ENCODE measurements at regions not wholly inside any gene's neighbourhood (a gene's known extent, or its start where the extent isn't known, plus 50 kb on each side); places are given as distances from the start of the nearest gene placed in this dataset.

DNA sequence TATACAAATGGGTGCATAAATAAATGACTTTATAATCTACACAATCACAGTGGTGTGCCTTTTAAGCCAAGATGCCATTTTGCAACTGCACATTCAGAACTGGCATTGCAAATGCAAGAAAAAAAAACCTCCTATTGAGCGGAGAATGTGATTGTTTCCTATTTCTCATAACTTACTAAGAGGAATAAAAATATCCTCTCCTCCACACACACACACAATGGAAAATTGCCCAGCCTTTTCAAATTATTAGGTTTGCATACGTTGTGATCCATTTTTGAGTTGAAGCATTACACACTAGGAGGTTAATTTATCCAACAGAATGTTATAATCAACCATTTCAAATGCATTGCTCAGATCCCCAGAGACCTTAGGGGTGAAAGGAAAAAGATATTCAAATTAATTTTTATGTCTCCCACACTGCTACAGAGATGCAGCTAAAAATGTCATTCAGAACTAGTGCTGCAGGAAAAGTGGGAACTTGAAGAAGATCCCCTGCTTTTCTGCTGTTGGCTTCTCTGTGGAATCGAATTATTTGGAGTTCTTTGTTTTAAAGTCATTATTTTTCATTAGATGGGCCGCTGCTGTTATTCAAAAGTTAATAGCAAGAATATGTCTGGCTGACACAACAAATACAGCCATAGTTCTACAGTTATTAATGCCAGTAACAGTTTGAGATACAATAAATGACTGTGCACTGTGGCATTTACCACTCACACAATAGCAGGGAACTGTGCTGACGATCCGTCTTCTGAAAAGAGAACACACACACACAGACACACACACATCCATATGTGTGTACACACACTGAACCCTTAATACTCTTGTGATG, 299.9 kb upstream of the ANO5 start:
- DNase-seq: no peak
- Histone ChIP-seq H3K27ac (ENCODE audit: insufficient read depth in 1 of 2, low read depth in 1 of 2, low read length in 2 of 2, poor library complexity in 1 of 2, severe bottlenecking in 2 of 2) (no peak overlapping the region), H3K36me3 (ENCODE audit: control insufficient read depth in 4 of 4, insufficient read depth in 4 of 4, low read length in 3 of 4) (no peaks in the 10 kb centered on the region), H3K27me3 (replicated peaks in 2 of 5; ENCODE audit: control insufficient read depth in 4 of 5, insufficient read depth in 5 of 5, low read length in 4 of 5) (no peaks in the 10 kb centered on the region), H3K9me3 (ENCODE audit: control extremely low read depth in 1 of 5, control insufficient read depth in 4 of 5, insufficient read depth in 2 of 5, low read depth in 1 of 5, low read length in 4 of 5) (no peaks in the 10 kb centered on the region), H3K4me1 (ENCODE audit: control extremely low read depth in 1 of 4, control insufficient read depth in 4 of 4, insufficient read depth in 4 of 4, low read length in 3 of 4) (peaks cover 0 to 5% (median 0%) of the 10 kb centered on the region in 4 experiments), H3K4me3 (ENCODE audit: control insufficient read depth in 1 of 7, extremely low read depth in 1 of 7, insufficient read depth in 4 of 7, low read depth in 2 of 7, low read length in 6 of 7) (no peak overlapping the region)
- 80% methylated on average over 1 of the region's 6 CpGs for WGBS (ENCODE audit: insufficient coverage)
- CTCF ChIA-PET: no interaction called here
- POLR2A ChIA-PET: no interaction called here

DNA sequence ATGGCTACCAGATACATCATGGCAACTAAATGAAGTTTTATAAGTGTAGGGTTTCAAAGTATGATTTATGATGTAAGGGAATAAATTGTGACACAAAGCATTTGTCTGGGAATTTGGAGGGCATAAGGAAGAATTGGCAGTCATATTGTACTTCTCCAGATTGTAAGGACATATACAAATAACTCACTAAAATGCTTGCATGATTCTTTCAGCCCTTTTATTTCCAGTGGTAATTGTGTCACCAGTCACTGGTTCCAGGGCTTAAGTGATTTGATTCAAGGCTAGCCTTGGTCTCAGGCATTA, 299.4 kb upstream of the ANO5 start:
- Histone ChIP-seq H3K9me3 (ENCODE audit: control extremely low read depth in 1 of 5, control insufficient read depth in 4 of 5, insufficient read depth in 2 of 5, low read depth in 1 of 5, low read length in 4 of 5) (no peaks in the 10 kb centered on the region), H3K4me1 (ENCODE audit: control extremely low read depth in 1 of 4, control insufficient read depth in 4 of 4, insufficient read depth in 4 of 4, low read length in 3 of 4) (peaks cover 0 to 5% (median 0%) of the 10 kb centered on the region in 4 experiments), H3K27ac (ENCODE audit: insufficient read depth in 1 of 2, low read depth in 1 of 2, low read length in 2 of 2, poor library complexity in 1 of 2, severe bottlenecking in 2 of 2) (no peak overlapping the region), H3K4me3 (ENCODE audit: control insufficient read depth in 1 of 7, extremely low read depth in 1 of 7, insufficient read depth in 4 of 7, low read depth in 2 of 7, low read length in 6 of 7) (no peak overlapping the region), H3K27me3 (replicated peaks in 2 of 5; ENCODE audit: control insufficient read depth in 4 of 5, insufficient read depth in 5 of 5, low read length in 4 of 5) (no peaks in the 10 kb centered on the region), H3K36me3 (ENCODE audit: control insufficient read depth in 4 of 4, insufficient read depth in 4 of 4, low read length in 3 of 4) (no peaks in the 10 kb centered on the region)
- ChIA-PET CTCF (no interaction called here), POLR2A (no interaction called here)
- DNase-seq: no peak

DNA sequence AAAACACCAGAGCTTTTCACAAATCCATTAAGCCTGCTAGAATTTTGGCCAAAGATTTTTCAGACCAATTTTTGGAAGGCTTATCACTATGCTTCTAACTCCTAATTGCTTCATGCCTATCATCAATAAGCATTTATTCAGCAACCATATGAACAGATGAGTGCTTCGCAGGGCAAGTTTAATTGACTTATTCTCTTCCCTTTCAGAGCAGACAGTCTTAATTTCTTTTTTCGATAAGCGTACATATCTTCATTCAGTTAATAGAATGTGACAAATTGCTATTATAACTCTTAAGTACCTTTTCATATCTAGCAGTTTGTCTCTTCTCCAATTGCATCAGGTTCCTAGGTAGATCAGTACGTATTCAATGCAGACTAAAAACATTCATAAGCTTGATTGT, 298.4 kb upstream of the ANO5 start:
- Histone ChIP-seq H3K9me3 (ENCODE audit: control extremely low read depth in 1 of 5, control insufficient read depth in 4 of 5, insufficient read depth in 2 of 5, low read depth in 1 of 5, low read length in 4 of 5) (no peaks in the 10 kb centered on the region), H3K36me3 (ENCODE audit: control insufficient read depth in 4 of 4, insufficient read depth in 4 of 4, low read length in 3 of 4) (no peaks in the 10 kb centered on the region), H3K27ac (ENCODE audit: insufficient read depth in 1 of 2, low read depth in 1 of 2, low read length in 2 of 2, poor library complexity in 1 of 2, severe bottlenecking in 2 of 2) (no peak overlapping the region), H3K4me1 (ENCODE audit: control extremely low read depth in 1 of 4, control insufficient read depth in 4 of 4, insufficient read depth in 4 of 4, low read length in 3 of 4) (peaks cover 0 to 5% (median 0%) of the 10 kb centered on the region in 4 experiments), H3K27me3 (replicated peaks in 2 of 5; ENCODE audit: control insufficient read depth in 4 of 5, insufficient read depth in 5 of 5, low read length in 4 of 5) (no peaks in the 10 kb centered on the region), H3K4me3 (ENCODE audit: control insufficient read depth in 1 of 7, extremely low read depth in 1 of 7, insufficient read depth in 4 of 7, low read depth in 2 of 7, low read length in 6 of 7) (no peak overlapping the region)
- DNase-seq: no peak
- ChIA-PET POLR2A (no interaction called here), CTCF (no interaction called here)
- WGBS (ENCODE audit: insufficient coverage): 94% methylated on average over 4 of the region's 4 CpGs

DNA sequence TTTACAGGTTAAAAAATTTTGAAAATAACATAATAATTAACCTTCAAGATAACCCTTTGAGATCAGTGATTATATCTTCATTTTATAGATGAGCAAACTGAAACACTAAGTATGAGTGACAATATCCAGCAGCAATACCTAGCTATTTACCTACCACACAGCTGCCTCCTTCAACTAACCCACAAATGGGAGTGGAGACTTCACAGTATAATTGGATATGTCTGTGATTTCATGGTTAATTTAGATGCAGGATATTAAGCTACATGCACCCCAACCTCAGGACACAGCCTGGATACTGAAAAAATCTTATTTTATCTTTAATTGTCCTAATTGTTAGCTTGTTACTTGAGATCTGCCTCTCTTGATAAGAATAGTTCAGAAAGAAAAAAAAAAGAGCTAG, 297.2 kb upstream of the ANO5 start:
- POLR2A ChIA-PET: no interaction called here
- Histone ChIP-seq H3K4me3 (ENCODE audit: control insufficient read depth in 1 of 7, extremely low read depth in 1 of 7, insufficient read depth in 4 of 7, low read depth in 2 of 7, low read length in 6 of 7) (no peak overlapping the region), H3K9me3 (ENCODE audit: control extremely low read depth in 1 of 5, control insufficient read depth in 4 of 5, insufficient read depth in 2 of 5, low read depth in 1 of 5, low read length in 4 of 5) (no peaks in the 10 kb centered on the region), H3K4me1 (ENCODE audit: control extremely low read depth in 1 of 4, control insufficient read depth in 4 of 4, insufficient read depth in 4 of 4, low read length in 3 of 4) (peaks cover 0 to 5% (median 0%) of the 10 kb centered on the region in 4 experiments), H3K36me3 (ENCODE audit: control insufficient read depth in 4 of 4, insufficient read depth in 4 of 4, low read length in 3 of 4) (no peaks in the 10 kb centered on the region), H3K27me3 (replicated peaks in 2 of 5; ENCODE audit: control insufficient read depth in 4 of 5, insufficient read depth in 5 of 5, low read length in 4 of 5) (no peaks in the 10 kb centered on the region), H3K27ac (ENCODE audit: insufficient read depth in 1 of 2, low read depth in 1 of 2, low read length in 2 of 2, poor library complexity in 1 of 2, severe bottlenecking in 2 of 2) (no peak overlapping the region)
- CTCF ChIA-PET: interaction anchor here (1.6 kb wide), 1 partner anchor 19 kb away, joined by 3 read pairs; no protein-coding TSS in a partner anchor
- no peak for DNase-seq

DNA sequence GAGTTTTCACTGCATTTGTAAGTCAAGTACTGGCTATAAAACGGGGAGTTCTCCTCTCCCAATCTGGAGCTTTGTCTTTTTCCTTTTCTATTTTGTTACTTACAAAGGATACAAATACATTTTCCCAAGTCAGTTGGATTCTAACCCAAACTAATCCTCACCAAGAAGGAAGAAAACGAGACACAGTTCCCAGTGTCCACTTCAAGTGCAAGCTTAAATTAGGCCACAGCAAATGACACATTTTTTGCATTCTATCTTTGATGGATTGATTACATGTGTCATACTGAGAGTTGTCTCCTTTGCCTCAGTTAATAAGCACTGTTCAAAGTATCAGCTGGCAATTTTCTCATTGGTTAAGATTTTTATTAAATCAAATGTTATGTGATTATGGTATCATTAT, 296.7 kb upstream of the ANO5 start:
- WGBS (ENCODE audit: insufficient coverage): 100% methylated on average over 1 of the region's 2 CpGs
- CTCF ChIA-PET: interaction anchor here (0.6 to 1.6 kb wide), 2 partner anchors 19 to 368 kb away, joined by 3 read pairs; no protein-coding TSS in a partner anchor

DNA sequence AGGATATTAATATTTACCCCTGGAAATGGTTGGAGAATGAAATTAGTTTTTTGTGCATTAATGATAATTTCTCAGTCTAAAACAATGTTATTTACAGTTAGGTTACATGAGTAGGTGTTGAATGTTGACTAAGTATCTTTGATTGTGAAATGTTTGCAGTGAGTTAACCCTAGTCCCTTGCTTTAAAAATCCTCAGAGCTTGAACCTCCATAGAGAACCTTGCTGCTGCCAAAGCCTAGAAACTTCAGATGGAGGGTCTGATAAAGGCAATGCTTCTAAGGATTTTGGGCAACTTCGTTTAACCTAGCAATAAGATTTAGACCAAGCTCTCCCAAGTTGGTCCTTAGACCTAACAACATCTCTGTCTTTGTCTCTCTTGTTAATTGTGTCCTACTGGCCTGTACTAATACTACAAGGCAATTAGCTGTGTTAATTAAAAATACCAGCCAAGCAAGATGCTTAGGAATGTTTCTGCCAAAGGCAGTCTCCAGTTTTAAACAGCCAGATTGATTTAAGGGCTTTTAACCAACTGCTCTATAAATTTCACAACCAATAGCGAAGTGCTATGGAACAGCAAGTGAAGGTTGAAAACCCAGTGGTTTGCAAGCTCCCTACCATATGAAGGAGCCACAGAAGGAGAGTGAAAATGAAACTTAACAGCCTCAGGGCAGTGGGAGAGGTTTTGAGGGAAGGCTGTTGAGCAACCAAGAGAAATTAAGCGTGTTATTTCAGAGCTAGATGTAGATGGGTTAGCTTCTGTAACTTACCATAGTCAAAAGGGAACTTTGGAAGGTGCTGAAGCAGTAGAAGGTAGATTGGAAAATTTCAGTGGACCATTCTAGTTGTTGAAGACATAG, 295.9 kb upstream of the ANO5 start:
- ChIA-PET POLR2A (no interaction called here), CTCF (interaction anchor here (0.6 to 1.6 kb wide), 2 partner anchors 18 to 368 kb away, joined by 3 read pairs; no protein-coding TSS in a partner anchor)
- WGBS (ENCODE audit: insufficient coverage): 27% methylated on average over 2 of the region's 3 CpGs
- Histone ChIP-seq H3K27me3 (replicated peaks in 2 of 5; ENCODE audit: control insufficient read depth in 4 of 5, insufficient read depth in 5 of 5, low read length in 4 of 5) (no peaks in the 10 kb centered on the region), H3K4me3 (ENCODE audit: control insufficient read depth in 1 of 7, extremely low read depth in 1 of 7, insufficient read depth in 4 of 7, low read depth in 2 of 7, low read length in 6 of 7) (peak overlapping the region in 2 of 7 experiments; percentile 2 to 45), H3K4me1 (ENCODE audit: control extremely low read depth in 1 of 4, control insufficient read depth in 4 of 4, insufficient read depth in 4 of 4, low read length in 3 of 4) (peaks cover 0 to 5% (median 0%) of the 10 kb centered on the region in 4 experiments), H3K36me3 (ENCODE audit: control insufficient read depth in 4 of 4, insufficient read depth in 4 of 4, low read length in 3 of 4) (no peaks in the 10 kb centered on the region), H3K9me3 (ENCODE audit: control extremely low read depth in 1 of 5, control insufficient read depth in 4 of 5, insufficient read depth in 2 of 5, low read depth in 1 of 5, low read length in 4 of 5) (no peaks in the 10 kb centered on the region), H3K27ac (ENCODE audit: insufficient read depth in 1 of 2, low read depth in 1 of 2, low read length in 2 of 2, poor library complexity in 1 of 2, severe bottlenecking in 2 of 2) (no peak overlapping the region)
- peak; percentile 2 to 44 (median 37) for DNase-seq

More for the DNA sequence above, 296.7 kb upstream of the ANO5 start:
- Histone ChIP-seq H3K27me3 (replicated peaks in 2 of 5; ENCODE audit: control insufficient read depth in 4 of 5, insufficient read depth in 5 of 5, low read length in 4 of 5) (no peaks in the 10 kb centered on the region), H3K9me3 (ENCODE audit: control extremely low read depth in 1 of 5, control insufficient read depth in 4 of 5, insufficient read depth in 2 of 5, low read depth in 1 of 5, low read length in 4 of 5) (no peaks in the 10 kb centered on the region), H3K36me3 (ENCODE audit: control insufficient read depth in 4 of 4, insufficient read depth in 4 of 4, low read length in 3 of 4) (no peaks in the 10 kb centered on the region), H3K4me3 (ENCODE audit: control insufficient read depth in 1 of 7, extremely low read depth in 1 of 7, insufficient read depth in 4 of 7, low read depth in 2 of 7, low read length in 6 of 7) (no peak overlapping the region), H3K4me1 (ENCODE audit: control extremely low read depth in 1 of 4, control insufficient read depth in 4 of 4, insufficient read depth in 4 of 4, low read length in 3 of 4) (peaks cover 0 to 5% (median 0%) of the 10 kb centered on the region in 4 experiments), H3K27ac (ENCODE audit: insufficient read depth in 1 of 2, low read depth in 1 of 2, low read length in 2 of 2, poor library complexity in 1 of 2, severe bottlenecking in 2 of 2) (no peak overlapping the region)
- POLR2A ChIA-PET: no interaction called here
- DNase-seq: no peak

DNA sequence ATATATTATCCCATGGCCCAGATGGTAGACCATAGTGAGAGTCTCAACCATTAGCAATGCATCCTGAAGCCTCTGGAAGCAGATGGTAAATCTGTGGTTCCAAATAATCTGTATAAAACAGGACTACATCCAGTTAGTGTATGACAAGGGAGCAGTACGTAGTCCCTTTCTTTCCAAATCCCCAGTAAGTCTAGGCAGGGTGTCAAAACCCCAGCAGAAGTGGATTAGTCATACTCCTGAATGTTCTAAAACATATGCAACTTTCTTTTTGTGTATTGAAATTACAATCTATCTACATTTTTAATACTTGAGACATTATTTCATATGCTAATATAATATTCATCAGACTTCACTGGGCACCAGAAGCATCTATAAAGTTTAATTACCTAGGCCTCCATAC, 295.1 kb upstream of the ANO5 start:
- DNase-seq: no peak

More for the DNA sequence above, 295.1 kb upstream of the ANO5 start:
- H3K27me3 ChIP-seq (replicated peaks in 2 of 5; ENCODE audit: control insufficient read depth in 4 of 5, insufficient read depth in 5 of 5, low read length in 4 of 5): no peaks in the 10 kb centered on the region
- H3K4me1 ChIP-seq (ENCODE audit: control extremely low read depth in 1 of 4, control insufficient read depth in 4 of 4, insufficient read depth in 4 of 4, low read length in 3 of 4): peaks cover 0 to 5% (median 0%) of the 10 kb centered on the region in 4 experiments
- CTCF ChIA-PET: no interaction called here
- peak overlapping the region in 1 of 7 experiments; percentile 45 for H3K4me3 ChIP-seq (ENCODE audit: control insufficient read depth in 1 of 7, extremely low read depth in 1 of 7, insufficient read depth in 4 of 7, low read depth in 2 of 7, low read length in 6 of 7)
- H3K9me3 ChIP-seq (ENCODE audit: control extremely low read depth in 1 of 5, control insufficient read depth in 4 of 5, insufficient read depth in 2 of 5, low read depth in 1 of 5, low read length in 4 of 5): no peaks in the 10 kb centered on the region
- 100% methylated on average over 1 of the region's 1 CpG for WGBS (ENCODE audit: insufficient coverage)
- no peaks in the 10 kb centered on the region for H3K36me3 ChIP-seq (ENCODE audit: control insufficient read depth in 4 of 4, insufficient read depth in 4 of 4, low read length in 3 of 4)
- no peak overlapping the region for H3K27ac ChIP-seq (ENCODE audit: insufficient read depth in 1 of 2, low read depth in 1 of 2, low read length in 2 of 2, poor library complexity in 1 of 2, severe bottlenecking in 2 of 2)
- POLR2A ChIA-PET: no interaction called here

Data from common myeloid progenitor, CD34-positive (primary cell).